ENCODE measurements at regions not wholly inside any gene's neighbourhood (a gene's known extent, or its start where the extent isn't known, plus 50 kb on each side); places are given as distances from the start of the nearest gene placed in this dataset.
"Not testable (repeated sequence)": the region's sequence is repeated elsewhere in the genome, so short reads cannot be mapped to it uniquely, and the experiment has no call there.

- no peak for DNase-seq (ENCODE audit: low read depth, low spot score)
- Histone ChIP-seq H3K9ac (ENCODE audit: insufficient read length, low read depth) (no peak overlapping the region), H3K4me3 (ENCODE audit: insufficient read length, low read depth) (no peak overlapping the region), H3K4me1 (ENCODE audit: insufficient read depth, insufficient read length) (no peaks in the 10 kb centered on the region), H3K9me3 (ENCODE audit: insufficient read depth, low read length) (no peaks in the 10 kb centered on the region), H3K27me3 (ENCODE audit: insufficient read depth, insufficient read length) (no peaks in the 10 kb centered on the region), H3K36me3 (ENCODE audit: insufficient read depth, insufficient read length, low read length) (no peaks in the 10 kb centered on the region)
- TF ChIP-seq SUZ12 (IDR thresholded peaks at IDR 0.05; ENCODE audit: extremely low read depth, insufficient read depth, insufficient read length) (no peak), ZNF274 (IDR thresholded peaks at IDR 0.05; ENCODE audit: low read depth, low read length) (no peak), YY1 (IDR thresholded peaks at IDR 0.05; ENCODE audit: insufficient read depth, insufficient read length) (no peak)
These were observed 282.2 kb downstream of the SLITRK5 start for GRCh38 chr13:87953381-87953780.

DNA sequence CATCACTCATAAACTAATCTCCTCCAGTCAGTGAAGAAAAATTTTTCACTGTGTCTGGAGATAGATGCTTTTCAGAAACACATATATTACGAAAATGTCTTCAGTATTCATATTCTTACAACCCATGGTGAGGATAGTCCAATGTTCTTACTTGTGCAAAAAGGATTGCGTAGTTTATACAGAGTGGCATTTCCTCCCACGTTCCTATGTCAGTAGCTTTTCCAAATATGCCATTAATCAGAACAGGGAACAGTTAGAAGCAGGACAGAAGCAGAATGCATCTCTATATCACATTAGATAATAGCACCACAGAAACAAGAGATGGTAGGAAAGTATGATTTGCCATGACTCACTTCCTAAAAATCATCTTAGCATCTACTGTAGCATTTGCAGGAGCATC is 282.9 kb downstream of the SLITRK5 start:
- no peak overlapping the region for H3K9ac ChIP-seq (ENCODE audit: insufficient read length, low read depth)
- TF ChIP-seq YY1 (IDR thresholded peaks at IDR 0.05; ENCODE audit: insufficient read depth, insufficient read length) (no peak), ZNF274 (IDR thresholded peaks at IDR 0.05; ENCODE audit: low read depth, low read length) (no peak), SUZ12 (IDR thresholded peaks at IDR 0.05; ENCODE audit: extremely low read depth, insufficient read depth, insufficient read length) (no peak)
- H3K4me1 ChIP-seq (ENCODE audit: insufficient read depth, insufficient read length): no peaks in the 10 kb centered on the region
- no peaks in the 10 kb centered on the region for H3K27me3 ChIP-seq (ENCODE audit: insufficient read depth, insufficient read length)
- H3K4me3 ChIP-seq (ENCODE audit: insufficient read length, low read depth): no peak overlapping the region
- no peak for DNase-seq (ENCODE audit: low read depth, low spot score)
- no peaks in the 10 kb centered on the region for H3K9me3 ChIP-seq (ENCODE audit: insufficient read depth, low read length)
- no peaks in the 10 kb centered on the region for H3K36me3 ChIP-seq (ENCODE audit: insufficient read depth, insufficient read length, low read length)

DNA sequence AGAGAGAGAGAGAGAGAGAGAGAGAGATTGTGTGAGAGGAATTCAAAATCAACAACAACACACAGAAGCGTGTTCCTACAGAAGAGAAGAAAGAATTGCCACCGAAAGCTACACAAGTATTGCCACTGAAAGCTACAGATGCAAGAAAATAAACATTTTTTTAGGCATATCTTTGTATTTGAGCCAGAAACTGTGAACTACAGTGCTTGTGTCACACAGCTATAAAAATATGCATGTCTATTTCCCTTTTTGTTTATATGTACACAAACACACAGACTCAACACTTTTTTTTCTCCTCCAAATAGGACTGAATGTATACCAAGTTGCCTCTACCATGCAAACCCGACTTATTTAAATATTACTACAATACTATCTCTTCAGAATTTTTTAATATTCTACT is 290.4 kb downstream of the SLITRK5 start:
- no peak for TF ChIP-seq ZNF274 (IDR thresholded peaks at IDR 0.05; ENCODE audit: low read depth, low read length)
- TF ChIP-seq YY1 (IDR thresholded peaks at IDR 0.05; ENCODE audit: insufficient read depth, insufficient read length): no peak
- TF ChIP-seq SUZ12 (IDR thresholded peaks at IDR 0.05; ENCODE audit: extremely low read depth, insufficient read depth, insufficient read length): no peak
- no peak for DNase-seq (ENCODE audit: low read depth, low spot score)
- Histone ChIP-seq H3K4me1 (ENCODE audit: insufficient read depth, insufficient read length) (no peaks in the 10 kb centered on the region), H3K27me3 (ENCODE audit: insufficient read depth, insufficient read length) (no peaks in the 10 kb centered on the region), H3K36me3 (ENCODE audit: insufficient read depth, insufficient read length, low read length) (no peaks in the 10 kb centered on the region), H3K9ac (ENCODE audit: insufficient read length, low read depth) (no peak overlapping the region), H3K9me3 (ENCODE audit: insufficient read depth, low read length) (no peaks in the 10 kb centered on the region), H3K4me3 (ENCODE audit: insufficient read length, low read depth) (no peak overlapping the region)

DNA sequence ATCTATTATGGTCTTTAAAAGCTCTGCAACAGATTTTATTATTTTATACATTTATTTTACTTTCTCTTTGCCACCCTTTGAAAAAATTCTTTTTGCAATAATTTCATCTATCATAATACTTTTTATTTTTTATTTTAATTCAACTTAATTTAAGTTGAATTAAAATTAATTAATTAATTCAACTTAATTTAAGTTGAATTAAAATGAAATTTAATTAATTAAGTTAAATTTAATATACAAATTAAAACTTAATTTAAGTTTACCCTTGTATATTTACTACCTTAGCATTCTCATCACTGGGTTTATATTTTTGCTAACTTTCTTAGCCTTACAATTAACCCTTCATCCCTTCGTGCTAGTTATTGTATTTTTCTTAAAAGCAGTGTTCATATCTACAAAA is 301.4 kb downstream of the SLITRK5 start:
- no peaks in the 10 kb centered on the region for H3K9me3 ChIP-seq (ENCODE audit: insufficient read depth, low read length)
- no peaks in the 10 kb centered on the region for H3K4me1 ChIP-seq (ENCODE audit: insufficient read depth, insufficient read length)
- TF ChIP-seq ZNF274 (IDR thresholded peaks at IDR 0.05; ENCODE audit: low read depth, low read length): no peak
- TF ChIP-seq YY1 (IDR thresholded peaks at IDR 0.05; ENCODE audit: insufficient read depth, insufficient read length): no peak
- no peak for TF ChIP-seq SUZ12 (IDR thresholded peaks at IDR 0.05; ENCODE audit: extremely low read depth, insufficient read depth, insufficient read length)
- DNase-seq (ENCODE audit: low read depth, low spot score): no peak
- no peaks in the 10 kb centered on the region for H3K27me3 ChIP-seq (ENCODE audit: insufficient read depth, insufficient read length)
- no peaks in the 10 kb centered on the region for H3K36me3 ChIP-seq (ENCODE audit: insufficient read depth, insufficient read length, low read length)
- no peak overlapping the region for H3K9ac ChIP-seq (ENCODE audit: insufficient read length, low read depth)
- no peak overlapping the region for H3K4me3 ChIP-seq (ENCODE audit: insufficient read length, low read depth)

- Histone ChIP-seq H3K36me3 (ENCODE audit: insufficient read depth, insufficient read length, low read length) (no peaks in the 10 kb centered on the region), H3K27me3 (ENCODE audit: insufficient read depth, insufficient read length) (no peaks in the 10 kb centered on the region), H3K4me1 (ENCODE audit: insufficient read depth, insufficient read length) (no peaks in the 10 kb centered on the region), H3K4me3 (ENCODE audit: insufficient read length, low read depth) (no peak overlapping the region), H3K9me3 (ENCODE audit: insufficient read depth, low read length) (no peaks in the 10 kb centered on the region), H3K9ac (ENCODE audit: insufficient read length, low read depth) (no peak overlapping the region)
- DNase-seq (ENCODE audit: low read depth, low spot score): no peak
- TF ChIP-seq SUZ12 (IDR thresholded peaks at IDR 0.05; ENCODE audit: extremely low read depth, insufficient read depth, insufficient read length) (no peak), YY1 (IDR thresholded peaks at IDR 0.05; ENCODE audit: insufficient read depth, insufficient read length) (no peak), ZNF274 (IDR thresholded peaks at IDR 0.05; ENCODE audit: low read depth, low read length) (no peak)
These were observed 303.9 kb downstream of the SLITRK5 start for GRCh38 chr13:87975035-87975434.

GRCh38 chr13:87976650-87977049 is 305.5 kb downstream of the SLITRK5 start:
- H3K9ac ChIP-seq (ENCODE audit: insufficient read length, low read depth); DNase-seq (ENCODE audit: low read depth, low spot score); H3K27me3 ChIP-seq (ENCODE audit: insufficient read depth, insufficient read length); H3K4me3 ChIP-seq (ENCODE audit: insufficient read length, low read depth); H3K4me1 ChIP-seq (ENCODE audit: insufficient read depth, insufficient read length); H3K36me3 ChIP-seq (ENCODE audit: insufficient read depth, insufficient read length, low read length); H3K9me3 ChIP-seq (ENCODE audit: insufficient read depth, low read length): not testable (repeated sequence)

DNA sequence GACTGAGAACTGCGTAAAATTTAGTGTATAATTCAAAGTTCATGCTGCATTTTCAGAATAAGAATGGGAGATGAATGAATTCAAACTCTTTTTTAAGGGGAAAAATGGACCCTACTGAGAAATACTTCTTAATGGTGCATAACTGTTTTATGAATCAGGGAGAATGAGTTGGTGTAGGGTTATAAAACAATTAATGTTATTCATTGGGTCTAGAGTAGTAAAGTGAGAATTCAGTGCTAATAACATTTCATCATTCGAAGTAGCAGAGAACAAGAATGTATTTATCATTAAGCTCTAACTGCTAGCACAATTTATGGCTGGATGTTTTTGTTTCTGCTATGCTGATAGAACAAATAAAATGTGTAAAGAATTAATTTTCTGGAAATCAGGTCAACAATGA is 310.2 kb downstream of the SLITRK5 start:
- Histone ChIP-seq H3K9ac (ENCODE audit: insufficient read length, low read depth) (no peak overlapping the region), H3K9me3 (ENCODE audit: insufficient read depth, low read length) (no peaks in the 10 kb centered on the region; the same call in 1 of the 2 replicates), H3K36me3 (ENCODE audit: insufficient read depth, insufficient read length, low read length) (no peaks in the 10 kb centered on the region), H3K4me1 (ENCODE audit: insufficient read depth, insufficient read length) (no peaks in the 10 kb centered on the region), H3K27me3 (ENCODE audit: insufficient read depth, insufficient read length) (no peaks in the 10 kb centered on the region), H3K4me3 (ENCODE audit: insufficient read length, low read depth) (no peak overlapping the region)
- no peak for DNase-seq (ENCODE audit: low read depth, low spot score)
- no peak for TF ChIP-seq ZNF274 (IDR thresholded peaks at IDR 0.05; ENCODE audit: low read depth, low read length)
- no peak for TF ChIP-seq SUZ12 (IDR thresholded peaks at IDR 0.05; ENCODE audit: extremely low read depth, insufficient read depth, insufficient read length)
- no peak for TF ChIP-seq YY1 (IDR thresholded peaks at IDR 0.05; ENCODE audit: insufficient read depth, insufficient read length)

GRCh38 chr13:87982400-87982799 is 311.2 kb downstream of the SLITRK5 start:
- no peaks in the 10 kb centered on the region; the same call in 1 of the 2 replicates for H3K9me3 ChIP-seq (ENCODE audit: insufficient read depth, low read length)

More at GRCh38 chr13:87982400-87982799, 311.2 kb downstream of the SLITRK5 start:
- H3K9ac ChIP-seq (ENCODE audit: insufficient read length, low read depth): no peak overlapping the region
- no peak overlapping the region for H3K4me3 ChIP-seq (ENCODE audit: insufficient read length, low read depth)
- no peaks in the 10 kb centered on the region for H3K4me1 ChIP-seq (ENCODE audit: insufficient read depth, insufficient read length)
- no peaks in the 10 kb centered on the region for H3K36me3 ChIP-seq (ENCODE audit: insufficient read depth, insufficient read length, low read length)
- no peak for DNase-seq (ENCODE audit: low read depth, low spot score)
- H3K27me3 ChIP-seq (ENCODE audit: insufficient read depth, insufficient read length): no peaks in the 10 kb centered on the region
- TF ChIP-seq YY1 (IDR thresholded peaks at IDR 0.05; ENCODE audit: insufficient read depth, insufficient read length) (no peak), ZNF274 (IDR thresholded peaks at IDR 0.05; ENCODE audit: low read depth, low read length) (no peak), SUZ12 (IDR thresholded peaks at IDR 0.05; ENCODE audit: extremely low read depth, insufficient read depth, insufficient read length) (no peak)
